ENCODE measurements at regions not wholly inside any gene's neighbourhood (a gene's known extent, or its start where the extent isn't known, plus 50 kb on each side); places are given as distances from the start of the nearest gene placed in this dataset.
"Not testable (repeated sequence)": the region's sequence is repeated elsewhere in the genome, so short reads cannot be mapped to it uniquely, and the experiment has no call there.

GRCh38 chr13:46466074-46466473 is 79.0 kb upstream of the RUBCNL start:
- DNase-seq (ENCODE audit: low spot score) = not testable (repeated sequence)

DNA sequence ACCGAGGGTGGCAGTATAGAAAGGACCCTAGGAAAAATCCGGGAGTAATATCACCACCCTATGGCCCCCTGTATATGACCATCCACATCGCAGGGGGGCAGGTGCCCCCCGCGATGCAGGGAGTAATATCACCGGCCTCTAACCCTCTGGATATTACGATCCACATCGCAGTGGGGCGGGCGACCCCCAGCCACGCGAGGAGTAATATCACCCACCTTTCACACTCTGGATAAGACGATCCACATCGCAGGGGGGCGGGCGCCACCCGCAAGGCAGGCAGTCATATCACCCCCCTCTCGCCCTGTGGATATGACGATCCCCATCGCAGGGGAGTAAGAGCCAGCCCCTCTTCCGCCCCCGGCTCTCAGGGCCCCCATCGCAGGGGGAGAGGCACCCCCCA is 76.7 kb upstream of the RUBCNL start:
- no peak for DNase-seq (ENCODE audit: low spot score)

GRCh38 chr13:46460223-46460622 is 73.2 kb upstream of the RUBCNL start:
- DNase-seq (ENCODE audit: low spot score) = not testable (repeated sequence)

- not testable (repeated sequence) for DNase-seq (ENCODE audit: low spot score)
Measured at GRCh38 chr13:46457255-46457654, 70.2 kb upstream of the RUBCNL start.

DNA sequence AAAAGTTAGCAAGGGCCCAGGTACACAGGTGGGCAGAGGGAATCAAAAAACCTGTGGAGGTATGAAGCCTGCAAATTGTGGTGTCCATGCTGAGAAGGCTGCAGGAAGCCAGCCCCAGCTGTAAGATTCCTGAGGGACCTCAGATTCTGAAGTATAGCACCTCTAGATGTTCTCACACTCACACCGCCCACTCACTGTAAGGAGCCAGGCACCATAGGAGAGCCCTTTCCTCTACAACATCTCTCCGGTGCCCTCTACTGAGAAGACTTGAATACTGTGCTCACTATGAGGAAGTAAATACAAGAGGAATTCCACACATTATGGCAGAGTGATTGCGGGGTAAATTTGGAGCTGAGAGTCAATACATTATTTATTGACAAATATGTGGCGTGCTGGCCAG is 68.9 kb upstream of the RUBCNL start:
- DNase-seq (ENCODE audit: low spot score) = not testable (repeated sequence)

DNA sequence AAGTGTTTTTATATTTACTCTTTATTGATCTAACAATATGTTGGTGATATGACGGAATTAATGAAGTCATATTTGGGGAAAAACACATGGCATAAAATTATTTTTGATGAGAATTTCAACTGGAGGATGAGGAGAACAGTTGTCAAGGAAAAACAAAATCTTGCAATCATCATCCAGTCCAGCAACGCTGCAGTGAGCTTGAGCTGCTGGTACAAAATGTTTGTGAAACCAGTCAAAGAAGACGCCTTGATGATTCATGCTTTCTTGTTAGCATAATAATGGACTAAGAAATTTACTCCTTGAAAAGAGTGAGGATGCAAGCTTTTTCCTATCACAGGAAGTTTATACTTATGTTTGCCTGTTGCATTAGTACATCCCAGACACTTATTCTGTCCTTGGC is 64.1 kb upstream of the RUBCNL start:
- DNase-seq (ENCODE audit: low spot score) = not testable (repeated sequence)

DNA sequence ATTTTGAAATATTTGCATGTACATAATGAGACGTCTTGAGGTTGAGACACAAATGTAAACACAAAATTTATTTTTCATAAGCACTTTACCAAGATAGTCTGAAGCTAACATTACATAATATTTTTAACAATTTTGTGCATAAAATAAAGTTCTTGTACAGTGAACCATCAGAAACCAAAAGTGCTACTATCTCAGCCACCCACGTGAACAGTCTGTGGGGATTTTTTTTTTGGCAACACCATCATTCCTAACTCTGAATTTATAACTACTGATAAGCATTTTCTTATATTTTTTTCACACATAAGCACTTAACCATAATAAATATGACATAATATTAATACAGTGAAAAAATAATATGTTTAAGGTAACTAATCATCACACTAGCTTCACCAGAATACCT is 62.9 kb upstream of the RUBCNL start:
- not testable (repeated sequence) for DNase-seq (ENCODE audit: low spot score)

- DNase-seq (ENCODE audit: low spot score) = not testable (repeated sequence)
Measured at GRCh38 chr13:46448148-46448547, 61.1 kb upstream of the RUBCNL start.

- not testable (repeated sequence) for DNase-seq (ENCODE audit: low spot score)
Measured at GRCh38 chr13:46437808-46438404, 50.9 kb upstream of the RUBCNL start.

All from LoVo (cell line).